Smooth muscle cell (in vitro differentiated cells): ENCODE measurements at regions not wholly inside any gene's neighbourhood (a gene's known extent, or its start where the extent isn't known, plus 50 kb on each side); places are given as distances from the start of the nearest gene placed in this dataset.

ENCODE experiments used
- DNase-seq: peaks from one replicate; lab custom pipeline; 2025; ENCODE audit not compliant: unreplicated experiment; lab: John Stamatoyannopoulos, UW
- H2AFZ ChIP-seq: fragments of 200-600 bp; sonication (generic); 2 replicates; pipeline ENCODE4 v1.6.0; 2016; ENCODE audit warnings: antibody characterized with exemption, low read depth, mild to moderate bottlenecking
- H3F3A ChIP-seq: fragments of 200-600 bp; sonication (generic); 2 replicates; pipeline ENCODE4 v1.6.0; 2017; ENCODE audit warnings: antibody characterized with exemption, low read depth
- H3K27ac ChIP-seq: fragments of 200-600 bp; sonication (generic); 2 replicates; pipeline ENCODE4 v1.5.1; 2016; ENCODE audit warnings: low read depth, mild to moderate bottlenecking
- H3K27me3 ChIP-seq: fragments of 200-600 bp; sonication (generic); 2 replicates; pipeline ENCODE4 v1.6.1; 2016; ENCODE audit warnings: low read depth, mild to moderate bottlenecking
- H3K36me3 ChIP-seq: fragments of 200-600 bp; sonication (generic); 2 replicates; pipeline ENCODE4 v1.5.1; 2016; ENCODE audit warnings: low read depth
- H3K4me1 ChIP-seq: fragments of 200-600 bp; sonication (generic); 2 replicates; pipeline ENCODE4 v1.5.1; 2016; ENCODE audit warnings: low read depth
- H3K4me2 ChIP-seq: fragments of 200-600 bp; sonication (generic); 2 replicates; pipeline ENCODE4 v1.6.0; 2016; ENCODE audit warnings: mild to moderate bottlenecking
- H3K4me3 ChIP-seq: fragments of 200-600 bp; sonication (generic); 2 replicates; pipeline ENCODE4 v1.5.1; 2016; ENCODE audit warnings: mild to moderate bottlenecking
- H3K79me2 ChIP-seq: fragments of 200-600 bp; sonication (generic); 2 replicates; pipeline ENCODE4 v1.6.0; 2016; ENCODE audit warnings: low read depth, mild to moderate bottlenecking
- H3K9ac ChIP-seq: fragments of 200-600 bp; sonication (generic); 2 replicates; pipeline ENCODE4 v1.6.0; 2016; ENCODE audit warnings: low read depth
- H3K9me3 ChIP-seq: fragments of 200-600 bp; sonication (generic); replicated peaks from 2 replicates; pipeline ENCODE4 v1.5.1; 2016; ENCODE audit warnings: low read depth
- H4K20me1 ChIP-seq: fragments of 200-600 bp; sonication (generic); 2 replicates; pipeline ENCODE4 v1.6.0; 2016; ENCODE audit warnings: low read depth
- CTCF ChIP-seq: fragments of 200-600 bp; sonication (generic); IDR thresholded peaks from 2 replicates; pipeline ENCODE4 v1.5.1; 2017; ENCODE audit warnings: borderline replicate concordance, mild to moderate bottlenecking, antibody characterized with exemption; ENCODE audit not compliant: insufficient read depth, poor library complexity, severe bottlenecking
- WGBS: methylation state at CpG from one replicate; pipeline ENCODE4 v1.1.7; 2016; ENCODE audit warnings: low lambda C conversion rate; 5-methylcytosine and 5-hydroxymethylcytosine counted together

GRCh38 chr3:8441969-8442559 lies 59.6 kb upstream of the LMCD1 start:
- Histone ChIP-seq H3K79me2 (no peaks in the 10 kb centered on the region), H3F3A (peaks cover 33% of the 10 kb centered on the region), H3K4me2 (no peak overlapping the region), H3K27ac (peak overlapping the region; percentile 100), H3K36me3 (no peaks in the 10 kb centered on the region), H3K4me1 (peaks cover 23% of the 10 kb centered on the region), H3K27me3 (no peaks in the 10 kb centered on the region), H3K9me3 (no peaks in the 10 kb centered on the region), H4K20me1 (no peaks in the 10 kb centered on the region), H3K4me3 (no peak overlapping the region), H2AFZ (no peak overlapping the region), H3K9ac (no peak overlapping the region)
- 42% methylated on average over 8 of the region's 8 CpGs for WGBS
- TF ChIP-seq CTCF = peak; percentile 70
- DNase-seq = no peak

- Histone ChIP-seq H2AFZ (no peak overlapping the region), H3K27me3 (no peaks in the 10 kb centered on the region), H3K36me3 (no peaks in the 10 kb centered on the region), H3K79me2 (no peaks in the 10 kb centered on the region), H3K4me3 (no peak overlapping the region), H3K27ac (peak overlapping the region; percentile 100), H3K4me2 (peak overlapping the region; percentile 79), H3K9ac (peak overlapping the region; percentile 92), H3F3A (peaks cover 33% of the 10 kb centered on the region), H3K9me3 (no peaks in the 10 kb centered on the region), H4K20me1 (no peaks in the 10 kb centered on the region), H3K4me1 (peaks cover 23% of the 10 kb centered on the region)
- no peak for TF ChIP-seq CTCF
- WGBS = 59% methylated on average over 4 of the region's 4 CpGs
- no peak for DNase-seq
Observed at GRCh38 chr3:8442993-8443650, 58.5 kb upstream of the LMCD1 start.

- 21% methylated on average over 15 of the region's 15 CpGs for WGBS
- peak overlapping the region; percentile 32 for H3K4me3 ChIP-seq
- DNase-seq = peak; percentile 44
Observed at GRCh38 chr3:8443829-8444791, 57.5 kb upstream of the LMCD1 start.

More at GRCh38 chr3:8443829-8444791, 57.5 kb upstream of the LMCD1 start:
- H3K9me3 ChIP-seq = no peaks in the 10 kb centered on the region
- H3K79me2 ChIP-seq = no peaks in the 10 kb centered on the region
- peaks cover 23% of the 10 kb centered on the region for H3K4me1 ChIP-seq
- no peaks in the 10 kb centered on the region for H3K27me3 ChIP-seq
- H3K27ac ChIP-seq = peak overlapping the region; percentile 100
- H3K4me2 ChIP-seq = peak overlapping the region; percentile 79
- H3F3A ChIP-seq = peaks cover 33% of the 10 kb centered on the region
- no peaks in the 10 kb centered on the region for H4K20me1 ChIP-seq
- TF ChIP-seq CTCF = no peak
- H3K9ac ChIP-seq = peak overlapping the region; percentile 92
- no peaks in the 10 kb centered on the region for H3K36me3 ChIP-seq
- H2AFZ ChIP-seq = no peak overlapping the region
